PC-3 (cell line): ENCODE measurements at regions not wholly inside any gene's neighbourhood (a gene's known extent, or its start where the extent isn't known, plus 50 kb on each side); places are given as distances from the start of the nearest gene placed in this dataset.

Experiments
- ATAC-seq: fragments of 200-7000 bp; cut with Tn5 transposase; 2 replicates; pipeline ENCODE4 v1.9.1; 2020; ENCODE audit warnings: mild to moderate bottlenecking, moderate library complexity
- BruUV-seq: library from RNA; stranded (reverse); fragments of 400-500 nt; replicated peaks from 2 replicates; lab custom pipeline; 2021; lab: Mats Ljungman, UMichigan
- CTCF ChIA-PET: fragments of 300-600 bp; sonication (Branson Sonifier 250); formaldehyde crosslinking; loops from one replicate; lab custom pipeline; 2022; ENCODE audit warnings: antibody characterized with exemption; lab: Charles Lee
- POLR2A ChIA-PET: fragments of 300-600 bp; sonication (Branson Sonifier 250); formaldehyde crosslinking; loops from one replicate; lab custom pipeline; 2022; ENCODE audit warnings: antibody characterized with exemption; ENCODE audit not compliant: unreplicated experiment; lab: Charles Lee
- DNase-seq: peaks from one replicate; pipeline ENCODE4 v3.0.0-alpha.2; 2015
- H2AFZ ChIP-seq: fragments of 300-600 bp; sonication (generic); 2 replicates; pipeline ENCODE4 v1.6.0; 2016; ENCODE audit warnings: antibody characterized with exemption, low read length
- H3F3A ChIP-seq: fragments of 300-600 bp; sonication (generic); one replicate; pipeline ENCODE4 v1.6.0; 2017; ENCODE audit warnings: antibody characterized with exemption, low read length, control low read depth, mild to moderate bottlenecking; ENCODE audit not compliant: unreplicated experiment
- H3K27ac ChIP-seq: fragments of 300-600 bp; sonication (generic); 2 replicates; pipeline ENCODE4 v1.5.1; 2016; ENCODE audit warnings: mild to moderate bottlenecking, low read length
- H3K27me3 ChIP-seq: fragments of 300-600 bp; sonication (generic); 2 replicates; pipeline ENCODE4 v1.6.1; 2016; ENCODE audit warnings: low read length, mixed read lengths
- H3K36me3 ChIP-seq: fragments of 300-600 bp; sonication (generic); 2 replicates; pipeline ENCODE4 v1.6.1; 2016; ENCODE audit warnings: low read depth, mixed run types, low read length, mixed read lengths
- H3K4me1 ChIP-seq: fragments of 300-600 bp; sonication (generic); 2 replicates; pipeline ENCODE4 v1.5.1; 2016; ENCODE audit warnings: low read length; ENCODE audit not compliant: insufficient read depth
- H3K4me2 ChIP-seq: fragments of 300-600 bp; sonication (generic); 2 replicates; pipeline ENCODE4 v1.6.0; 2016; ENCODE audit warnings: low read length
- H3K4me3 ChIP-seq: fragments of 300-600 bp; sonication (generic); 2 replicates; pipeline ENCODE4 v1.5.1; 2016; ENCODE audit warnings: mild to moderate bottlenecking, low read length, mixed read lengths
- H3K79me2 ChIP-seq: fragments of 300-600 bp; sonication (generic); 2 replicates; pipeline ENCODE4 v1.6.1; 2017; ENCODE audit warnings: low read length, mixed read lengths
- H3K9ac ChIP-seq: fragments of 300-600 bp; sonication (generic); 2 replicates; pipeline ENCODE4 v1.6.0; 2016; ENCODE audit warnings: mild to moderate bottlenecking, low read length
- H3K9me2 ChIP-seq: fragments of 300-600 bp; sonication (generic); replicated peaks from 2 replicates; pipeline ENCODE4 v1.6.1; 2016; ENCODE audit warnings: mixed run types, low read length, mixed read lengths
- H3K9me3 ChIP-seq: fragments of 300-600 bp; sonication (generic); 2 replicates; pipeline ENCODE4 v1.6.1; 2016; ENCODE audit warnings: low read length, mixed read lengths
- H4K20me1 ChIP-seq: fragments of 300-600 bp; sonication (generic); 2 replicates; pipeline ENCODE4 v1.6.1; 2016; ENCODE audit warnings: low read length, mixed read lengths
- EZH2 ChIP-seq: fragments of 300-600 bp; sonication (generic); IDR thresholded peaks from one replicate; pipeline ENCODE4 v1.6.1; 2017; ENCODE audit warnings: antibody characterized with exemption, mild to moderate bottlenecking, low read length; ENCODE audit not compliant: unreplicated experiment
- EZH2phosphoT487 ChIP-seq: fragments of 300-600 bp; sonication (generic); IDR thresholded peaks from 2 replicates; pipeline ENCODE4 v1.6.1; 2018; ENCODE audit warnings: mild to moderate bottlenecking, antibody characterized with exemption, low read length, borderline replicate concordance
- intact Hi-C: fragments of 100-400 bp; cut with micrococcal nuclease; formaldehyde crosslinking; loops from 2 replicates; pipeline ENCODE4 v1.9.0; 2023
- TF ChIP-seq, protein P1 (sequence below): fragments of 300-600 bp; sonication (generic); conservative IDR thresholded peaks from 2 replicates; pipeline ENCODE4 v1.5.1; 2017; ENCODE audit warnings: antibody characterized with exemption, low read depth, mild to moderate bottlenecking, low read length

- POLR2A ChIA-PET, result no interaction called here
- intact Hi-C loops, result no loop called here
- TF ChIP-seq, protein P1, sequence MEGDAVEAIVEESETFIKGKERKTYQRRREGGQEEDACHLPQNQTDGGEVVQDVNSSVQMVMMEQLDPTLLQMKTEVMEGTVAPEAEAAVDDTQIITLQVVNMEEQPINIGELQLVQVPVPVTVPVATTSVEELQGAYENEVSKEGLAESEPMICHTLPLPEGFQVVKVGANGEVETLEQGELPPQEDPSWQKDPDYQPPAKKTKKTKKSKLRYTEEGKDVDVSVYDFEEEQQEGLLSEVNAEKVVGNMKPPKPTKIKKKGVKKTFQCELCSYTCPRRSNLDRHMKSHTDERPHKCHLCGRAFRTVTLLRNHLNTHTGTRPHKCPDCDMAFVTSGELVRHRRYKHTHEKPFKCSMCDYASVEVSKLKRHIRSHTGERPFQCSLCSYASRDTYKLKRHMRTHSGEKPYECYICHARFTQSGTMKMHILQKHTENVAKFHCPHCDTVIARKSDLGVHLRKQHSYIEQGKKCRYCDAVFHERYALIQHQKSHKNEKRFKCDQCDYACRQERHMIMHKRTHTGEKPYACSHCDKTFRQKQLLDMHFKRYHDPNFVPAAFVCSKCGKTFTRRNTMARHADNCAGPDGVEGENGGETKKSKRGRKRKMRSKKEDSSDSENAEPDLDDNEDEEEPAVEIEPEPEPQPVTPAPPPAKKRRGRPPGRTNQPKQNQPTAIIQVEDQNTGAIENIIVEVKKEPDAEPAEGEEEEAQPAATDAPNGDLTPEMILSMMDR, result no peak
- TF ChIP-seq EZH2phosphoT487 (no peak), EZH2 (no peak)
Observed at GRCh38 chr6:22878706-22879105, 309.3 kb downstream of the HDGFL1 start.

GRCh38 chr6:22880686-22881433 is 311.5 kb downstream of the HDGFL1 start:
- Histone ChIP-seq H3K27ac (peak overlapping the region; percentile 82), H3F3A (no peaks in the 10 kb centered on the region), H3K4me1 (peaks cover 19% of the 10 kb centered on the region), H3K79me2 (no peaks in the 10 kb centered on the region), H3K9me2 (no peaks in the 10 kb centered on the region), H3K9ac (peak overlapping the region; percentile 29; the same call in 1 of the 2 replicates), H3K36me3 (no peaks in the 10 kb centered on the region), H3K4me3 (peak overlapping the region; percentile 19; the same call in 1 of the 2 replicates), H3K9me3 (no peaks in the 10 kb centered on the region), H2AFZ (peak overlapping the region; percentile 19), H3K27me3 (no peaks in the 10 kb centered on the region), H4K20me1 (no peaks in the 10 kb centered on the region), H3K4me2 (peak overlapping the region; percentile 69)
- ATAC-seq (peak; percentile 100), DNase-seq (peak; percentile 93)
- ChIA-PET POLR2A (no interaction called here), CTCF (interaction anchor here (0.6 kb wide), 1 partner anchor 1508 kb away, joined by 7 read pairs; no protein-coding TSS in a partner anchor)
- TF ChIP-seq EZH2, result no peak
- TF ChIP-seq, protein P1, result no peak
- TF ChIP-seq EZH2phosphoT487, result no peak
- TSS peak; percentile 40 for BruUV-seq
- intact Hi-C loops, result loop anchor here (1.0 to 10.0 kb wide), 2 partner anchors 156 to 533 kb away; no protein-coding TSS in a partner anchor

More at GRCh38 chr6:22878706-22879105, 309.3 kb downstream of the HDGFL1 start:
- Histone ChIP-seq H2AFZ (no peak overlapping the region), H3K9ac (no peak overlapping the region), H3K27ac (no peak overlapping the region), H3F3A (no peaks in the 10 kb centered on the region), H3K9me2 (no peaks in the 10 kb centered on the region), H3K9me3 (no peaks in the 10 kb centered on the region), H3K36me3 (no peaks in the 10 kb centered on the region), H3K4me1 (peaks cover 19% of the 10 kb centered on the region), H4K20me1 (no peaks in the 10 kb centered on the region), H3K79me2 (no peaks in the 10 kb centered on the region), H3K4me2 (no peak overlapping the region), H3K4me3 (no peak overlapping the region), H3K27me3 (no peaks in the 10 kb centered on the region)
- no peak for DNase-seq
- CTCF ChIA-PET, result no interaction called here
- no peak for ATAC-seq
- BruUV-seq, result no TSS peak

GRCh38 chr6:22882581-22882980 is 313.2 kb downstream of the HDGFL1 start:
- Histone ChIP-seq H3K4me1 (peaks cover 33% of the 10 kb centered on the region), H3K9me3 (no peaks in the 10 kb centered on the region), H4K20me1 (no peaks in the 10 kb centered on the region), H3K36me3 (no peaks in the 10 kb centered on the region), H3K79me2 (no peaks in the 10 kb centered on the region), H3K4me2 (no peak overlapping the region), H3K9me2 (no peaks in the 10 kb centered on the region), H3F3A (no peaks in the 10 kb centered on the region), H3K27me3 (no peaks in the 10 kb centered on the region), H3K27ac (no peak overlapping the region), H3K4me3 (no peak overlapping the region), H2AFZ (no peak overlapping the region), H3K9ac (no peak overlapping the region)
- no TSS peak for BruUV-seq
- intact Hi-C loops, result loop anchor here (10.0 kb wide), 1 partner anchor 158 kb away; no protein-coding TSS in a partner anchor
- POLR2A ChIA-PET, result no interaction called here
- TF ChIP-seq, protein P1, result no peak
- no peak for TF ChIP-seq EZH2phosphoT487
- TF ChIP-seq EZH2, result no peak
- ATAC-seq, result no peak
- no peak for DNase-seq
- CTCF ChIA-PET, result no interaction called here
